ENCODE measurements at regions not wholly inside any gene's neighbourhood (a gene's known extent, or its start where the extent isn't known, plus 50 kb on each side); places are given as distances from the start of the nearest gene placed in this dataset.
"Not testable (repeated sequence)": the region's sequence is repeated elsewhere in the genome, so short reads cannot be mapped to it uniquely, and the experiment has no call there.

GRCh38 chr1:213541641-213542040 is 446.1 kb upstream of the PROX1 start:
- no peak for DNase-seq

GRCh38 chr1:213545181-213545580 is 442.6 kb upstream of the PROX1 start:
- not testable (repeated sequence) for DNase-seq

- no peak for DNase-seq
These were observed 437.8 kb upstream of the PROX1 start for GRCh38 chr1:213549982-213550381.

DNA sequence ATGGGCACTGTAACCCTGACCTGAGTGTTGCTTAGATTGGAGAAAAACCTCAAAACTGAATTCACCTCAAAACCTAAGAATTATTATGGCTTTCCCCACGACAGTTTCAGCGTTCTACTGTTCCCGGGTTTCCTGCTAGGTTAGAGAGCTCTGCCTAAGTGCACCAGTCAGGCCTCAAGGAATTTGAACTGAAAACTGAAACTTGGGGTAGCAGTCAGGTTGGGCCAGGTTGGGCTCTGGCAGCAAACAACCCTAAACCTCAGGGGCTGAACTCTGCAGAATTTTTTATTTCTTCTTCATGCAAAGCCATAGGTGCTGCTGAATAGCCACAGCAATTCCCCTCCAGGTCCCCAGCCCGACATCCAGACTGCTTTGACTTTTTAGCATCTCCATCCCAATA is 437.0 kb upstream of the PROX1 start:
- DNase-seq, result no peak

GRCh38 chr1:213552045-213552444 is 435.7 kb upstream of the PROX1 start:
- DNase-seq, result no peak

GRCh38 chr1:213560226-213560625 is 427.5 kb upstream of the PROX1 start:
- no peak for DNase-seq

- no peak for DNase-seq
These were observed 425.9 kb upstream of the PROX1 start for GRCh38 chr1:213561870-213562269.

DNA sequence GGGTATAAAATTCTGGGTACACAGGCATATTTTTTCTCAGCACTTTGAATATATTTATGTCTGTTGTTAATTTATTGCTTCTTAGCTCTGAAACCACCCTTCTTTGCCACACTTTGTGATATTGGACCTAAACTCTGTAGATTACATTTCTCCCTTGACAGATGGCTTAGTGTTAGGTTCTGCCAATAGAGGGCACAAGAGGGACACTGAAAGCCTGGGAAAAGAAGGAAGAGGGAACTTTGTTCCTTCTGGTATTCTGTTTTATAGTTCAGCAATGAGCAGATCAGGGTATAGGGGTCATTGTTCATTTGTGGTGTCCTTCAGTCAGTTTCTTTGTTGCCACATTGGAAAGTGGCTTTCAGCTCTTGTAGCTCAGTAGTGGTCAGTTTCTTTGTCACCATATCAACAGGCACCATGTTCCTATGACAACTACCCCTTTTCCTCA is 423.5 kb upstream of the PROX1 start:
- no peak for DNase-seq

DNA sequence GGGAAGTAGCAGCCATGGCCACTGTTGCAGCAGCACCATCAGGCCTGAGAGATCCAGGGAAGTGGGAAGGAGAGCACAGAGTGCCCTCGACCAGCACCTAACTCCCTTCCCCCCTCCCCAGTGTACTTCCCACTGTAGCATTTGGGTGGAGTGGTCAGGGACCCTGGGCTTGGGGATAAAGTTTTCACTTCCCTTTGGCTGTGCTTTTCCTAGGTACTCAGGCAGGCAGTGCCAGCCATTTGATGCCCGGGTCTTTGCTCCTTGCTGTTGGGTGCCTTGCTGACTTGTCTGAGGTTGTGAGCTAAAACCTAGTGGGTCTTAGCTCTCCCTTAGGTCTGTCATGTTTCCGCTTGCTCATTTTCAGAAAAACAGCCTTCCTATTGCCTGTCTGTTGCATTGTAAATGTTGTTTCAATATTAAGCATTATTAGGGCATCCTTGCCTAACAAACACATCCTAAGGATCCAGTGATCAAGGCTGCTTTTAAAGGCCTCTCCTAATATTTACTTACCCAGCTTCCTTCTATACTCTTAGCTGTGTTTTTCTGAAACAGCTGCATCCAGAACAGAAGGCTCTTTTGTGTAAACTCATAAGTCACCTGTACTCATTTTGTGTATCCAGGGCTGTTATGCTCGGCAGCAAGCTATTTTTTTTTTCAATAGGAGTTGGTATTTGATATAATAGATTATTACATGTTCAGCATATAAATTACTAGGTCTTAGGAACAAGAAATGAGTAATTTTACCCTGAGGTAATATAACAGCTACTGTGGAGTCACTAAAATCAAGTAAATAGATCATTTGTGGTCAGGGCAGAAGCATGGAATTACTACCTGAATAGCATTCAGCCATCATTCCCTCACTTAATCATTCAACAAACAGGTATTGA is 418.6 kb upstream of the PROX1 start:
- no peak for DNase-seq

DNA sequence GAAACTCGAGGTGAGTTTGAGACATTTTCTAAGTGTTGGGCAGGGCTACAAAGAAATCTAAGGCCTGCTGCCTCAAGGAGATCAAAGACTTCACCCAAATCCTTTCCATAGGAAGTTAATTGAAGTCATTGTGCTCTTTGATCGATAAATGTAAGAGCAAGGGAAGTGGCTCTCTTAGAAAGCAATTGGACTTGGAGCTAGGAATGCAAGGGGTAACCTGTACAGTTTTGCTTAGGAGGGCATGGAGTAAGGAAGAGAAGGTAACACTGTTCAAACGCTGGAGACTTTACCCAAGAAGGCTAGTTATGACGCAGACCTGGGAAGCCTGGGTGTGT is 418.0 kb upstream of the PROX1 start:
- DNase-seq, result no peak

DNA sequence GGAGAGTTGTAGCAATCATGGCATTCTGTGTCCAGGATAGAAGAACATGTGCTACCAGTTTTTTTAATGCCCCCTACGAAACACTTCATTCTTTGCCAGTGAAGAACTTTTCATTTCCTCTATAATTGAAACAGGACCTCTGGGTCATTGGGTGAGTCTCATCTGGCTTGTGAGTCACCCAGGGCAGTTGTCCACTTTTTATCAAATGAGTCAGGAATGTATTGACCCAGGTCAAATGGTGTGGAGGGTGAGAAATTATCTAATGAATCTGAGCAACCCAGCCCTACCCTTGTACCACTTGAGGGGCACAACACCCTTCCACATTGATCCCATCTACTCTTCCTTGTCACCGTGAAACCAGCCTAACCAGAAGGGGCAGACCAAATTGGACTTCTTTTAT is 417.3 kb upstream of the PROX1 start:
- DNase-seq, result no peak

GRCh38 chr1:213571419-213571818 is 416.4 kb upstream of the PROX1 start:
- DNase-seq, result no peak

GRCh38 chr1:213571843-213572242 is 415.9 kb upstream of the PROX1 start:
- DNase-seq, result no peak

DNA sequence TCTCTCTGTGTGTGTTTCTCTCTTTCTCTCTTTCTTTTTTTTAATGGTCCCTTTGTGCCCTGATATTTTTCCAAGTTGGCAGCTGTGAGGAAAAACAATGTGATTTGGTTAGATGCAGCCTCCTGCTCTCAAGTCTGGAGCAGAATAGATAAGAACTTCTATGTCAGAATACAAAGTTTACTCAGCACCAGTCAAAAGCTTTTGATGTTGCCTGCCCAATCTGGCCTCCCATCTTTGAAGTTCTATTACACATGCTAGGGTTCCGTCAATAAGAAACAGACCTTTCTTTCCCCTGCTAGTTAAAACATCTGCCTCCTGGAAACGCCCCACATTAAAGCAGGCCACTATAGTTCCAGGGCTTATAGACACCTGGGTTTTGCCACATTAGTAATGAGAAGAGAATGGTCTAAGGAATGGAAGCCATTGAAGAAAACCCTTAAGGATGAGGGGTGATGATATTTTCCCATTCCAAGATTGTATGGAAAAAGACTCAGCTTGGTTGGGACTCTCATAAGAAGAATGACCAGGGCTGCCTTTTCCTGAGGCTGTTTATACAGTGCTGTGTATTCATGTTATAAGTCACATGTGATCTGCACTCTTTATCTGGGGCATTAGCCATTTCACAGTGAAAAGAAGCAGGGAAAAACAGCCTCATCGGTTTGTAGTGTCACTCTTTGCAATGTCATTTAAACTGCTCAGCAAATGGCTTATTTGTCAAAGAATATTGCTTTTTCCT is 414.7 kb upstream of the PROX1 start:
- no peak for DNase-seq

DNA sequence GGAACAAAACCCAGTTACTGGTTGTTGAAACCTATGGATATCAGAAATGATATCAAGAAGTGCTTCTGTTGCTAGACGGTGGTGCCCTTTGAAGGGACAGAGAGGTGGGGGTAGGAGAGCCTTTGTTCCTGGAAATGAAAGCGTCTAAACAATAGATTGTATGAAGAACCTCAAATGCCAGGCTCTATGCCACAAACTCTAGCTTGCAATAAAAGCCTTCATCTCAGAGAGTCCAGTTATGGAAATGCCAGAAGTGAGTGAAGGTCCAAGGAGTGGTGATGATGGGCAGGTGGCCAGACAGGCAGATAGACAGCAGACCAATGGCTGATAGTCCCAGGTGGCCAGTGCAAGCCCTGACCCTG is 414.1 kb upstream of the PROX1 start:
- DNase-seq, result no peak

GRCh38 chr1:213582976-213583567 is 404.7 kb upstream of the PROX1 start:
- no peak for DNase-seq

DNA sequence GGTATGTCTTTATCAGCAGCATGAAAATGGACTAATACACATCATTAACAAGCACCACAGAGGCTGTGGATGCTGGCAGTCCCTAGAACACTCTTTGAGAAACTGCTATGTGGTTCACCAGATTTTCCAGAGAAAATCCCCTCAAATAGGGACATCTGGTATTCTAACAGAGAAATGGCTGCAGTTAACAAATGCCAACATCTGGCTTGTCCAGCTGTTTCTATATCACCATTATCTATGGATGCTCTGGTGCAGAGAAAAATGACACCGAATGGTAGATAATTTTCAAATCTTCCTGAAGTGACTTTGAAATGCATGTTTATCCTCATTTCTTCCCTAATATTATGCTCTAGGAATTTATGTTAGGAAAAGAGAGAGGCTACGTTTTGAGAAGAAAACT is 403.5 kb upstream of the PROX1 start:
- no peak for DNase-seq

- no peak for DNase-seq
These were observed 402.4 kb upstream of the PROX1 start for GRCh38 chr1:213585402-213585801.

DNA sequence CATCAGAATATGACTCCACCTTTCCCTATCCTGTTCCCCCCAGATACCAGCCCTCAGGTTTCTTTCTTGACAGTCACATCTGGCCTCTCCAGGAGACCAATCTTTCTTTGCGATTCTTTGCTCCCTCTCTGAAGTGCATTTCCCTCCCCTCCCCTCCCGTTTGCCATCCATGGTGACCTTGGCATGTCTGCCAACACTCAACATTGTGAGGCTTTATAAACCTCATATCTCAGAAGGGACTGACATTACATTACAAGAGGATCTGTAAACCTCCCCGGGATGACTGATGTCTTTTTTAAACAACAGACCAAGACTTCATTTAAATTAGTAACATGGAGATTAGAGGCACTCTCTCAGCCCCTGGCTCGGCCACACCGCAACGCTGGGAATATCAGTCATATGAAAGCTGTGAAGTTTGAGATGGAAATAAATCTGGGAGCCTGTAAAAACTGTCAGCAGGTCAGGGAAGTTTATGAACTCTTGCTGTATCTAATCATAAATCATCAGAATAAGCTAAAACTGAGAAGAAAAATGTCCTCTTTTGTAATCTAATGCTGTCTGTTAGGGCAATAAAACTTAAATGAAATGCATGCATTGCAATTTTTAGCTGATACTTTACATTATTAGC is 401.7 kb upstream of the PROX1 start:
- DNase-seq, result no peak

DNA sequence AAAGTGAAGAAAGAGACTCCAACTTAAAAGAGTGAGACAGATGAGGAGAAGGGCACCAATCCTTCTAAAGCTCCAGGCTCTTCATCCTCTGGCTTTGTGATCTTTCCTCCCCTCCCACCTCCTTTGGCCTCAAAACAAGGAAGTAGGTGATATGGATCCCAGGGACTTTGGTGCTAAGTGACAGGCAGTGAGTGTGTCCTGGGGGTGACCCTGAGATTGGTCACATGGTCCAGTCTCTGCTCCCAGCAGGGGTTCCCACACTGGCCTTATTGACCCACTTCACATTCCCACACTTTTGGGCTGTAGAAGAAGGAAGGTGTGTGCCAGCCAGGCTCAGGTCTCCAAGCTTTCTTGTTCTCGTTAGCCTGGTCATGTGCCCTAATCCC is 401.2 kb upstream of the PROX1 start:
- DNase-seq, result no peak

- no peak for DNase-seq
These were observed 391.0 kb upstream of the PROX1 start for GRCh38 chr1:213596729-213597128.

GRCh38 chr1:213598263-213598662 is 389.5 kb upstream of the PROX1 start:
- DNase-seq, result no peak

DNA sequence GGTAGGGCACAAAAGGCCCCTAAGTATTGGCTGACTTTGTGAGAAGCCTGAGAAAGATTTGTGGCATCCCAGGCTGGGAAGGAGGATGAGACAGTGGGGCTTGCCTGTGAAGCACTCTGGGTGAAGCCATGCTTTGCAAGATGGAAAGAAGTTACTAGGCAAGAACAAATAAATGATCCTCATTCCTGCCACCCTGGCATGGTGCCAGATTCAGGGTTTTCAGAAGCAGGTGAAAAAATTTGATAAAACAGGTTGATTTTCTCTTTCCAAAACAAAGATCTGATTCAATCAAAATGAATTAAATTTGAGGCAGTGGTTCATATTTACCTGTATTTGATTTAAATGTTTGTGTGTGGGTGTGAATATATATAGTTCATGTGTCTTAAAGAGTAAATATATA is 386.9 kb upstream of the PROX1 start:
- DNase-seq, result no peak

DNA sequence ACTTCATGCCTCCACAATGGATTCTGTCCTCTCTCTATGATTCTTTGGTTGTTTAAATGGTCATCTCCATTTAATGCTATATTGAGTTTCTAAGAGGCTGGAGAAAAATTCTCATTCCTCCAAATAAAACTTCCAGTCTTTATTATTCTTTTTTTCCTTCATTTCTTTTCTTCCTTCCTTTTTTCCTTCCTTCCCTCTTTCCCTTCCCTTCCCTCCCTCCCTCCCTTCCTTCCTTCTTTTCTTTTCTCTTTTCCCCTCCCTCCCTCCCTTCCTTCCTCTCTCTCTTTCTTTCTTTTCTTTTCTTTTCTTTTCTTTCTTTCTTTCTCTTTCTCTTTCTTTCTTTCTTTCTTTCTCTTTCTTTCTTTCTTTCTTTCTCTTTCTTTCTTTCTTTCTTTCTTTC is 386.1 kb upstream of the PROX1 start:
- DNase-seq, result not testable (repeated sequence)
